Activated CD8-positive, alpha-beta T cell treated with anti-CD3 and anti-CD28 coated beads for 36 hours (primary cell): ENCODE measurements at regions not wholly inside any gene's neighbourhood (a gene's known extent, or its start where the extent isn't known, plus 50 kb on each side); places are given as distances from the start of the nearest gene placed in this dataset.

Experiments used
- ATAC-seq: fragments of 200-7000 bp; cut with Tn5 transposase; one replicate; pipeline ENCODE4 v1.10.0; 2021; ENCODE audit warnings: mild to moderate bottlenecking, moderate library complexity
- CTCF ChIA-PET: fragments of 350-600 bp; sonication (Branson Sonifier 250); formaldehyde crosslinking; loops from one replicate; lab custom pipeline; 2021; ENCODE audit warnings: antibody characterized with exemption; lab: Charles Lee
- POLR2A ChIA-PET: fragments of 350-600 bp; sonication (Branson Sonifier 250); formaldehyde crosslinking; loops from one replicate; lab custom pipeline; 2021; ENCODE audit warnings: antibody characterized with exemption; lab: Charles Lee
- DNase-seq: peaks from one replicate; pipeline ENCODE4 v3.0.0-alpha.2; 2020
- H3K27ac Mint-ChIP-seq: one replicate; pipeline ENCODE4 v1.8.0; 2021; ENCODE audit warnings: mild to moderate bottlenecking, mixed read lengths
- H3K27me3 Mint-ChIP-seq: one replicate; pipeline ENCODE4 v1.8.0; 2021; ENCODE audit warnings: mixed read lengths
- H3K36me3 Mint-ChIP-seq: one replicate; pipeline ENCODE4 v1.8.0; 2021; ENCODE audit warnings: low read depth, mixed read lengths
- H3K4me1 Mint-ChIP-seq: one replicate; pipeline ENCODE4 v1.8.0; 2021; ENCODE audit warnings: low read depth, mixed read lengths
- H3K4me3 Mint-ChIP-seq: one replicate; pipeline ENCODE4 v1.8.0; 2021; ENCODE audit warnings: mild to moderate bottlenecking, moderate library complexity, mixed read lengths
- H3K9me3 Mint-ChIP-seq: one replicate; pipeline ENCODE4 v1.8.0; 2021; ENCODE audit warnings: mixed read lengths
- CTCF ChIP-seq: fragments of 200-600 bp; IDR thresholded peaks from one replicate; pipeline ENCODE4 v1.8.0; 2022; ENCODE audit warnings: antibody characterized with exemption, mild to moderate bottlenecking
- intact Hi-C: fragments of 100-400 bp; cut with micrococcal nuclease; formaldehyde crosslinking; loops from one replicate; pipeline ENCODE4 v1.10.0; 2022

GRCh38 chr19:23507446-23507845, 112.2 kb upstream of the ZNF91 start:
- CTCF ChIA-PET: no interaction called here
- H3K36me3 Mint-ChIP-seq: no peaks in the 10 kb centered on the region
- DNase-seq: no peak
- TF ChIP-seq CTCF: no peak
- H3K9me3 Mint-ChIP-seq: peaks cover 3% of the 10 kb centered on the region
- H3K27me3 Mint-ChIP-seq: no peaks in the 10 kb centered on the region
- POLR2A ChIA-PET: no interaction called here
- no peaks in the 10 kb centered on the region for H3K4me1 Mint-ChIP-seq
- no peak overlapping the region for H3K4me3 Mint-ChIP-seq
- intact Hi-C loops: no loop called here
- H3K27ac Mint-ChIP-seq: no peak overlapping the region
- ATAC-seq: no peak

GRCh38 chr19:23505738-23506137, 110.5 kb upstream of the ZNF91 start:
- CTCF ChIA-PET: no interaction called here
- Mint-ChIP-seq H3K27me3 (no peaks in the 10 kb centered on the region), H3K27ac (no peak overlapping the region), H3K9me3 (no peaks in the 10 kb centered on the region), H3K36me3 (no peaks in the 10 kb centered on the region), H3K4me3 (no peak overlapping the region), H3K4me1 (no peaks in the 10 kb centered on the region)
- intact Hi-C loops: no loop called here
- no peak for DNase-seq
- no peak for ATAC-seq
- POLR2A ChIA-PET: no interaction called here
- TF ChIP-seq CTCF: no peak

GRCh38 chr19:23482829-23483228, 87.6 kb upstream of the ZNF91 start:
- ChIA-PET CTCF (no interaction called here), POLR2A (no interaction called here)
- H3K4me1 Mint-ChIP-seq: no peaks in the 10 kb centered on the region
- DNase-seq (no peak), ATAC-seq (no peak)
- no peak overlapping the region for H3K4me3 Mint-ChIP-seq
- H3K27ac Mint-ChIP-seq: no peak overlapping the region
- H3K9me3 Mint-ChIP-seq: peaks cover 10% of the 10 kb centered on the region
- TF ChIP-seq CTCF: no peak
- H3K27me3 Mint-ChIP-seq: no peaks in the 10 kb centered on the region
- intact Hi-C loops: no loop called here
- H3K36me3 Mint-ChIP-seq: no peaks in the 10 kb centered on the region

GRCh38 chr19:23481043-23481442, 85.8 kb upstream of the ZNF91 start:
- no peaks in the 10 kb centered on the region for H3K4me1 Mint-ChIP-seq
- H3K9me3 Mint-ChIP-seq: peaks cover 13% of the 10 kb centered on the region
- H3K4me3 Mint-ChIP-seq: no peak overlapping the region

GRCh38 chr19:23475477-23475876, 80.2 kb upstream of the ZNF91 start:
- H3K36me3 Mint-ChIP-seq: peaks cover 2% of the 10 kb centered on the region
- no peaks in the 10 kb centered on the region for H3K4me1 Mint-ChIP-seq
- H3K27me3 Mint-ChIP-seq: peaks cover 14% of the 10 kb centered on the region
- peaks cover 11% of the 10 kb centered on the region for H3K9me3 Mint-ChIP-seq
- H3K4me3 Mint-ChIP-seq: no peak overlapping the region
- ATAC-seq: no peak
- ChIA-PET POLR2A (no interaction called here), CTCF (no interaction called here)
- DNase-seq: no peak
- no peak overlapping the region for H3K27ac Mint-ChIP-seq
- intact Hi-C loops: no loop called here
- TF ChIP-seq CTCF: no peak

More at GRCh38 chr19:23481043-23481442, 85.8 kb upstream of the ZNF91 start:
- Mint-ChIP-seq H3K36me3 (no peaks in the 10 kb centered on the region), H3K27me3 (no peaks in the 10 kb centered on the region), H3K27ac (no peak overlapping the region)
- ATAC-seq (no peak), DNase-seq (no peak)
- intact Hi-C loops: no loop called here
- TF ChIP-seq CTCF: no peak
- POLR2A ChIA-PET: no interaction called here
- CTCF ChIA-PET: no interaction called here
